Fibroblast of peridontal ligament (primary cell): ENCODE measurements at regions not wholly inside any gene's neighbourhood (a gene's known extent, or its start where the extent isn't known, plus 50 kb on each side); places are given as distances from the start of the nearest gene placed in this dataset.

Experiments used
- DNase-seq: peaks from one replicate; pipeline ENCODE4 v3.0.0-alpha.2; 2010; ENCODE audit errors: extremely low read depth

DNA sequence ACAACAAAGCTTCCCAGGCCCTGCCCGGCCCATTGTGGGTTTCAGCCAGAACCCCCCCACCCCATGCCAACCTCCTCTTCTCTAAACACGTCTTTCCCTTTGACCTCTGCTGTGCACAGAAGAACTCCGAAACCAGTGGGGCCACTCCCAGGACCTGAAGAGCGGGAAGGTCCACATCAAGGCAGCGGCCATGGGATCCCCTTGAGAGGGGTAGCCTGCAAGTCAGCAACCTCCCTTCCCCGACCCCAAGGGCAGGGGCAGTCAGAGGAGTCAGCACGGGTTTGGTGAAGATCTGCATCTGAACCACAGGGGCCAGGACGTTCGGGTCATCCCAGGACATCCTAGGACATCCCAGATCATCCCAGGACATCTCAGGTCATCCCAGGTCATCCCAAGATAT is 379.9 kb upstream of the IRX4 start:
- DNase-seq = no peak

DNA sequence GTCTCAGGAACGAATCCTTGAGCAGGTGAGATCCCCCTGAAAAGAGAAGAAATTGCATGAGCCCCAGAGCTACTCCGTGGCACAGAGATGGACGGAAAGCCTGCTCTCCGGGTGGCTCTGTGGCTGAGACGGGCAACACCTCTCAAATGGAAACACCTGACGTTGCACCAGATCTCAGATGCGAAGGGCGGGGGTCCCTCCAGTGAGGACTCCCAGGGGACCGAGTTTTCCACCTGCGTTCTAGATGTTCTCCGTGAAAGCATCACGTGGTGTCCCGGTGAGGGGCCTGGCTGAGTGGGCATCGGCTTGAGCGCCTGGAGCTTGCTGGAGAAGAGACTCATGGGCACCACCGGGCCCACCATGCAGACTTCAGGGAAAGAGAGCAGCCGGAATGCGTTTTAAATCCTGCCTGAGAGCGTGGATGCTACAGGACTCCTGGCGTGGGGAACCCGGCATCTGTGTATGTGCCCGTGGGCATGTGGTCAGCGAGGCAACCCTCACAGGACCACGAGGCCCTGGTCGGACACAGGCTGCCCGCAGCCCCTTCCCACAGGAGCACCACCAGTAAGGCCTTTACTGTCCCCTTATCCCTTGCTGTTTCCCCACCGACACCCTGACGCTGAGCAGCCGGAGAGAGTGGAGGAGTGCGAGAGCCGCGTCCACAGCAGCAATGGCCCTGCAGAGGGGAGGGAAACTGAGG is 378.4 kb upstream of the IRX4 start:
- DNase-seq = no peak

DNA sequence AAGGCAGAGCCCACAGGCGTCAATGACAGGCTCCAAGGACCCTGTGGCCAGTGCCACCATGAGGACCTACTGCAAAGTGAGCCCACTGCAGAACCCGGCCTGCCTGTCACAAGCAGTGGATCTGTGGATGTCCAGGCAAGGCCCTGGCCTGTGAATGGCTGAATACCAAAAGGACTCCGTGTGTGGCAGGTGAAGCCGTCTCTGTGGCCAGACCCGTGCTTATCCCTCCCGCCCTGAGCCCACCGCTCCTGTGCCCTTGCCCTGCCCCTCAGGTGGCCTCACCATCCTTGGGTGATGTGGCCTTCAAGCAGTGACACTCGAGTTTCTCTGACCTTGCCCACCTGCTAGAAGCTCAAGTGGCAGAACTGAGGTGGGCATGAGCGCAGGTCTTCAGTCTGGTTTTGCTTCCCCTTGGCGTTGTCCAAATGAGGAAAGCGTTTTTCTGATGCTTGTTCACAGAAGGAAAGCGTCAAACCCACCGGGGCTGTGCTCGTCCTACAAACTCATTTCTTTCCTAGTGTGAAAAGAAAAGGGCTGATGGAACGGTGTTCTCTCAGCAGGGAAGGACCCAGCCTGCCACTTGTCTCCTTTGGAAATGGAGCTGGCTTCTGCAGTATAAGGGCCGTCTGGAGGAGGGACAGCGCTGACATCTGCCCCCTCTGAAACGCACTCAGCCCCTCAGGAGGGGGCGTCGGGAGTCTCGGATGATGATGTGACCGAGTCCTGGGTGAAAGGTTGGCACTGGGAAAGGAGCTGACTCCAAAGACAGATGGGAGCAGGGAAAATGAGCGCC is 377.7 kb upstream of the IRX4 start:
- no peak for DNase-seq

DNA sequence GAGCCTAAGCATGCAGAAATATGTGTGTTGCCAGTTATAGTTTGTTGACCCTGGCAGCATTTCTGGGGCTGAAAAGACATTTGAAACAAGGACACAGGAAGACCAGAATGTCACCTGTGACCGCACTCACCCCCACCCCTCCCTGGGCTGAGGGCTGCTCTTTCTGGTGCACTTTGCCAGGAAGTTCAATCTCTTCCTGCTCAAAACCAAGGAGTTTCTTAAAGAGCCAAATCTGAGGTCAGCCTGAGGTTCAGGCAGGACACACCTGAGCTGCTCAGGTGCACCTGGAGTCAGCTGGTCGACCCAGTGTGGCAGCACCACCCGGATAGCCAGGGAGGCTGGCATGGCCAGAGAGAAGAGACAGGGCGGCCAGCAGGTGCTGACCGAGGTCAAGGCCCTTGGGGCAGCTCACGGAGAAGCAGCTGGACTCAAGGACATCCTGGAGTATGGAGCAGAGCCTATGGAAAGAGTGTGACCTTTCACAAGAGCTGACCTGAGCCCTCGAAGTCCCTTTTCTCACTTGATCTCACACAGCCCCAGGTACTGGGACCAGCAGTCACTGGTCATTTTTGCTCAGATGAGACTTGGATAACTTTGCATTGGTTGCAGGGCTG is 376.9 kb upstream of the IRX4 start:
- no peak for DNase-seq

DNA sequence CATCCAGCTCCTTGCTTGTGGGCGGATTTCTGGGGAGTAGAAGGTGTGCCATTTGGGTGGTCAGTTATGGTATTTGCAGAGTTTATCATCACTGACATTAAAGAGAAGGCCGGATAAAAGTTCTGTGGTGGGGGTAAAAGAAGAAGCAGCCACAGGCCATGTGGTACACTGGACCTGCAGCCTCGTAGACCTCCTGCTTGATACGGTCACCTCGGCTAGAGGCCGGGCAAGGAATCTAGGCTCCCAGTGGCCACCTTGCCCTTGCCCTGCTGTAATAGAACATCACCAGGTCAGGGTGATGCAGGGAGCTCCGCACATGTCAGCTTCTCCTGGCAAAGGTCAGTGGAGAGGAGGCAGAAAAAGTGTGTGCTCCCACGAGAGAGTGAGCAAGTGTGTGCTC is 376.1 kb upstream of the IRX4 start:
- no peak for DNase-seq

DNA sequence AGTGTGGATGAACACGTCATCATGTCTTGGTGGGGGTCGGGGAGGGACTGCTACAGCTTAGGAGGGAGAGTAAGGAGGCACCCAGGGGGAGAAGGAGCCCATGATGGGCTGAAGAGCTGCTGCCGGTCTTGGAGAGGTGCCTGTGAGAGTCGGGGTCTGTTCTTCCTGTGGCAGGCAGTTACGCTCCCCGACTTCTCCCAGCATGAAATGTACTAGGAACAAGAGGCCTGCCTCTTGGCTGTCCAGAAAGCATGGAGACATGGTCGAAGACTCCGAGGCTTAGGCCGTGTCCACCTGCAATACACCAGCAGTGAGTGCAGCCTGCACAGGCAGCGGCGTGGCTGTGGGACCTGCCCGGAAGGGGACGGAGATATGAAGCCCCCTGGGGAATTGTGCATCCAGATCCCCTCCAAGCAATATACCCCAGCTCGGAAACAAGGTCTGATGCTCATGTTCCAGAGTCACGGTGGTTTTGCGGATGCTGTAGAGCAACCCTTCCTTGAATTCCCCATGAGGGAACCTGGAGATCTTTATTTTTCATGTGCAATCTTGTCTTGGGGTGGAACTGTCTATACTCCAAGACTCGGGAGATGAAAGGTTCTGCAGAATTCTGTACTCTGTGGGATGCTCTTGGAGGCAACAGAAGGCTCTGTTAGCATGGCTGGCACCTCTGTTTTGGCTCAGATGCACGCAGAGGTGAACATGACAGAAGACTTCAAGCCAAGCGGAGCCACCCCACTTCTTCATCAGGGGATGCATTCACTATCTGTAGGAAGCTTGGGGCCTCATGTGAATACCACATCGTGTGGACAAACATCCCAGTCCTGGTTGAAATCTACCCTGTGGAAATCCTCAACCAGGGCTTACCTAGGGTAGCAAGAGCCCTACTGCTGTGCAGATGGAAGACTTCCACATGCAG is 374.9 kb upstream of the IRX4 start:
- no peak for DNase-seq

DNA sequence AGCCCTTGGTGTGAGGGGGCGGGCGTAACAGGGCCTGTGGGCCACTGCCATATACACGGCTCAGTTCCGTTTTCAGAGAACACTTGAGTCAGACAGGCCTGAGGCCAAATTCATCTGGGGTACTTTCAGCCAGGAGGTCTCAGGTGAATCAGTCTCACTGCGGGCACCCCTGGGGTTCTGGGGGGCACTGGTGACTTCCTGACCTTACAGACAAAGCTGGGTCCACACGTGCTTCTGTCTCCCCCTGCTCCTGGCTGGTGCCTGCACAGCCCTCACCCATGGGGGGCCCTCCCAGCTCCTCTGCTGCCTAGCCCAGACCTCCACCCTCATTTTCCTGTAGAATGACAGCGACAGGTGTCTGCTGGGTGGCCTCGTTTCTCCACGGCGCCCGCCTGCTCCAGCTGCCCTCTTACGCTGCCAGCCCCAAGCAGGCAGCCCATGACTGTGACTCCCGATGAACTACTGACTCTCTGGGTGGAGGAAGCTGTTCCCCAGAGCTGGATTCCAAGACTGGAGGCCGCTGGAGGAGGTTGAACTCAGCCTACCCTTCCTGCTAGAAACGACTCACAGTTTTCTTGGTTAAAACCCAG is 374.1 kb upstream of the IRX4 start:
- DNase-seq = no peak

DNA sequence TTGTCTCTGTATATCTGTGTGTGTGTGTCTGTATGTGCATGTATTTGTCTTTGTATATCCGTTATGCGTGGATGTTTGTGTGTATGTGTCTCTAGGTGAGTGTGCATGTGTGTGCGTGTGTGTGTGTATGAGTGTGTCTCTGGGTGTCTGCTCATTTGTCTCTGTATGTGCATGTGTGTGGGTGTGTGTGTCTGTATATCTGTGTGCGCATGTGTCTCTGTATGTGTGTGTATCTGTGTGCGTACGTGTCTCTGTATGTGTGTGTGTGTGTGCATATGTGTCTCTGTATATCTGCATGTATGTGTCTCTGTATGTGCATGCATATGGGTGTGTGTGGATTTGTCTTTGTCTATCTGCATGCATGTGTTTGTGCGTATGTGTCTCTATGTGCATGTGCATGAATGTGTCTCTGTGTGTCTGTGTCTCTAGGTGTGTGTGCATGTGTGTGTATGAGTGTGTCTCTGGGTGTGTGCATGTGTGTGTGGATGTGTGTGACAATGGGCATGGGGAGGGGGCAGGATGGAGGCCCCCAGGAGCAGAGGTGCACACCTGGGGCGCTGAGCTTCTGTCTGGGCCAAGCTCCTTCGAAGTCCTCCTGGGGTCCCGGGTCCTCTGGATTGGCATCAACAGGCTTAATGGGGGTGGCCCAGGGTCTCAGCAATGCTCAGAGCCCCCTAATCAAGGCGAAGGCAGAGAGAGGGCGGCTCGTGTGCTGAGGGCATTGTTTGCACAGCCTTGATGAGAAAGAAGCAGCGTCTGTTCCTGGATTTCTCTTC is 373.4 kb upstream of the IRX4 start:
- no peak for DNase-seq

DNA sequence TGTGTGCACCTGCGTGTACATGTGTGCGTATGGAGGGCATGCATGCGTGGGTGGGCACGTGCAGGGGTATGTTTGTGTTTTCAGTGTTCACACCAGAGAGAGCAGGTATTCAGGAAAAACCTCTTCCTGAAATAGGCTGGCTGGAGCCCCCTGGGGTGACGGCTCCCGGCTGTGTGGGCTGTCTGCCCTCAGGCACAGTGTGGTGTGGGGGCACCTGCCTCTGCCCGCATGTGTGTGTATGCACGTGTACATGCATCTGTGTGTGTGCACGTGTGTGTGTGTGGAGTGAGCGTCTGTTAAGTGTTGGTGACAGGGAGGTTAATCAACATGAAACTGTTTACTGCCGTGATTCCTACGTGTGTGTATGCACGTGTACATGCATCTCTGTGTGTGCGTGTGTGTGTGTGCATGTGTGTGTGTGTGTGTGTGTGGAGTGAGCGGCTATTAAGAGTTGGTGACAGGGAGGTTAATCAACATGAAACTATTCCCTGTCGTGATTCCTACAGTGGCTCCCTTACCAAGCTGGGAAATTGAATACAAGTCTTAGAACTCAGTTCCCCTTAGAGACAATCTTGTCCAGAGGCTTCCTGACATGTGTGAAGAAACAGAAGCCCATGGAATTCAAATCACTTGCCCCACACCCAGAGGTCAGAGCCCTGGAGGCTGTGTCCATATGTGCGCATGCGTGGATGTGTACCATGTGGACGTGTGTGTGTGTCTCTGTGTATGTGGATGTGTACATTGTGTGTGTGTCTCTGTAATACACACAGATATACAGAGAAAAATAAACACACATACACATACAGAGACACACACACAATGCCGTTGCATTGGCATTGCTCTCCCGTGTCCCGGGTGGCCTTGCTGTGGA is 372.4 kb upstream of the IRX4 start:
- DNase-seq = no peak

DNA sequence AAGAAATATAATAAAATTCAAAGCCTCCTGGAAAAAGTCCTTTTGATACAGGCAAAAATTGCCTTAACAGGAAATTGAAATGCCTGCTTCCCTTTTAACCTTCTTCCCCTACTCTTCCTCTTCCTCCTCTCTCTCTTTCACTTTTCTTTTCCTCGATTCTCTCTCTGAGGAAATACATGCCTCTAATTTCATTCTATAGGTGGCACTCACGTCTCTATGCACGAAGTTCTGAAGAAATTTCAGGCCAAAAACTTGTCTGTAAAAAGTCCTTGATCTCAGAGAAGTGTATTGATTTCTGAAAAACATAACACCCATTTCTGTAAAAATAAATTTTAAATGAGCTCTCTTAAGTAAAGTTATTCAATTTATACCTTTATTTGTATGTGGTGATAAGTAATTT is 371.7 kb upstream of the IRX4 start:
- no peak for DNase-seq

DNA sequence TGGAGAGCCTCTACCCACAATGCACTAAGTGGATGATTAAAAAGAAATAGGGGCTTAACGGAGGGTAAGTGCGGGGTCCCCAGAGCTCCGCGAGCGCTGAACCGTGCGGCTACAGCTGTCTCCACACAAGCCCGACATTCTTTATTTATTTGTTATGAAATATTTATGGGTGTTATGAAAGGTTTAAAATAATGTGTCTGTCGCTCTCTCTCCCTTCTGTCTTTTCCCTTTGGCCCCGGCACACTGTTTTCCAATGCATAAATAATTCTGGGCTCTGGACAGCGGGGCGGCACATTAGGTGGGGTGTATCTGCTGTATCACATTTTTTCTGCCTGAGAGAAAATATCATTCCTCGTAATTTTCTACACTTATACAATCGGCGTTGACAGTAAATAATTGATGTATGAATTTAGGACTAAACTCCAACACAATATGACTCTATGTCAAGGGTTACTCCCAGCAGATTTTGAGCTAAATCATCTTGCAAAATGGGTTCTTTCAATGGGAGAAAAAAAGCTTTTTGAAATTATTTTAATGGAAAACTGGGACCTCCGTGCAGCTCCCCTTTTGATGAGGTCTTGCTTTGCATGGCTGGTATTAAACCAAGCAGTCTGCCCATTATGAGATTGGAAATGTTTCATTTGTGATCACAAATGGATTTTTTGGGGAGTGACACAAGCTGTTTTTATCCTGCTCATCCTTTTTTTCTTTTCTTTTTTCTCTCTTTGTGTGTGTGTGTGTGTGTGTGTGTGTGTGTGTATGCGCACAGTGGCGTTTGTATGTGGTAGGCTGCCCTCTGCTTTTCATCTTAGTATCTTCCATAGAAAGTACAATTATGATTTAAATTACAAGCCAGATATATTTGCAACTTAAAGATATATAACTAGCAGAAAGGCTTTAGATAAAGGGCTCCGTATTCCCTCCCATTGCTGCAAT is 370.6 kb upstream of the IRX4 start:
- no peak for DNase-seq

DNA sequence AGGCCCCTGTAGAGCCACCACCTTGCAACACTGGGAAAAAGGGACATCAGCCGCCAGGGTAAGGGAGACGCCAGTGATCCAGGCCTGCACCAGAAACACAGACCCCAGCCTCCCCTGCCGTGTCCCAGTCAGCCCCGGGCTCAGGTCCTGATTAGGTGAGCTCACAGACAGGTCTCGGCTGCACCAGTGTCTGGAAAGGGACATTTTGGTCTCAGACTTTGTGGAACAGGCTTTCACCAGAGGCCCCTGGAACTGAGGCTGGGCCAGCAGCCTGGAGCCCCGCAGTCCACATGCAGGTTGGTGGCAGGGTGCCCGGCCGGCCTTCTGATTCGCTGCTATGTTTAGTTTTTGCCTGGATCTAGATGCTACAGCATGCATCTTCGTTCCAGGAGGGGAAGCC is 369.0 kb upstream of the IRX4 start:
- DNase-seq = no peak

DNA sequence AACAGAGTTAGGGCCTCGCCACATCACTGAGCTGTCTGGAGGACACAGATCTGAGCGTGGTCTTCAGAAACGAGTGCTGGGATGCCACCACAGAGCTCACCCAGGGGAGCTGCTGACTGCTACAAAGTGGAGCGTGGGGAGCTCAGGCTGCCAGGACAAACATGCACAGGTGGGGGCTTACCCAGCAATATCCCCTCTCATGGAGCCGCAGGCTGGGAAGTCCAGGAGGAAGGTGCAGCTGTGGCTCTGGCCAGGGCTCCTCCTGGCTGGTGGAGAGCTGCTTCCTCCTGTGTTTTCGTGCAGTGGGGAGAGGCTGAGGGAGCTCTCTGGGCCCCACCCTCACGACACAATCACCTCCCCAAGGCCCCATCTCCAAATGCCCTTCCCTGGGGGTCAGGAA is 368.6 kb upstream of the IRX4 start:
- DNase-seq = no peak

DNA sequence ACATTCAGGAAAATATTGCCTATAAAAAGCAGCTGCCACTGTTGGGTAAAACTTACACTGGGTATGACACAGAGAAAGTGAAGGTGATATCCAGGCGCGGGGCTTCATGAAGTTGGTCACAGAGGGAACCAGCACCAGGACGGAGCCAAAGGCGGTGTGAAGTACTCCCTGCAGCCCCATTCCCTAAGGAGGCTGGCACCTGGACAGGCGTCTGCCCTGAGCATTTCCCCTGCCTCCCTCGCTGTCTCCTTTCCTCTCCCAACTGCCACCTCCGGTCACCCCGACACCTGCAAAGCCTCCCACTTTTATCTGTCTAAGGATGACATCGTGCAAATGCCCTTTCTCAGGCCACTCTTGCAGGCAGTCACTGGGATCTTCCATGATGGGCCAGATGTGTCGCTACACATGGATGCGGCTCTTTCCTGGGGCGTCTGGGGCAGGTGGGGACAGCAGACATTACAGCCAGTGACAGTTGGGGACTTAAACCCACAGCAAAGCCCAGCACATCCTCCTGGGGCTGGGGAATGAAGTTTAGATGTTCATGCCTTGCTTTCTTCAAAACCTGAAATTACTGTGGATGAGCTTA is 367.7 kb upstream of the IRX4 start:
- DNase-seq = no peak

DNA sequence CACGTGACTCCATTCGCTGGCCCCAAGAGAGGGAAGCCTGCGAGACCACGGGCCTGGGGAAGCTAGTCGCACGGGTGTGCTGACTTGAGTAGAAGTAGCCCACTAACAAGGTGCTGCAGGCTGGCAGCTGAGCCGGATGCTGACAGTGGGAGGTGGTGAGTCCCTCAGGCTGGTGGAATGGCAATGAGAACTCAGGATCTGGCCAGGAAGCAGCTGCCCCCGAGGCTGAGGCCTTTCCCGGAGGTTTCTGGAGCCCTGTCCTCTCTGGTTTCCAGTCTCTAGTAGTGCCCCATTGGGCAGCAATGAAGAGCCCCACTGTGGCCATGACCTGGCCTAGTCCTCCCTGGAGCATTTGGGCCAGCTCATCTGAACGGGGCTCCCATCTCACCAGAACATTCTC is 366.7 kb upstream of the IRX4 start:
- no peak for DNase-seq

DNA sequence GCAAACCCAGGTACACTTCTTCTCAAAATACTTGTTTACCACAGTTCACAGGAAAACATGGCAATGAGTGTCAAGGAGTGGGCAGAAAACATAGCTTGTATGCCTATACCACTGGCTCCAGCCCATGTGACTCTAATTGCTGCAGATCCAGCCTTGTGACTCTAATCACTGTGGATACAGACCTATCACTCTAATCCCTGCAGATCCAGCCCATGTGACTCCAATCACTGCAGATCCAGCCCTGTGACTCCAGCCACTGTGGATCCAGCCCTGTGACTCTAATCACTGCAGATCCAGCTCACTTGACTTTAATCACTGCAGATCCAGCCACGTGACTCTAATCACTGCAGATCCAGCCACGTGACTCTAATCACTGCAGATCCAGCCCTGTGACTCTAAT is 366.3 kb upstream of the IRX4 start:
- DNase-seq = no peak

DNA sequence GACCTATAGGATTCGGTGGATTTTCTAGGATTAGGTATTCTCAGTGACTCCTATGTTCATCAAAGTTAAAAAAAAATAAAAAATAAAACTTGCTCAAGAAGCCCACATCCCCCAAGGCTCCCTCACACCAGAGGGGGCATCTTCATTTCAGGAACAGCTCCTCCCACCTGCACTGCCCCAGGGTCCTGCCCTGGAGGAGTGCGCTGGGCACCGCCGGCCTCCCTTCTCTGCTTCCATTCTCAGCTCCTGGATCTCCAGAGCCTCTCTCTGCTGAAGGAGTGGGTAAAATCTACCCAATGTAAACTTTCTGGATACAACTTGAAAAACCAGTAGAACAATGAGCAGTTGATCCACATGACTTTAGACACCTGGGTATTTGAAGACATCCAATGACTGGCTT is 359.8 kb upstream of the IRX4 start:
- DNase-seq = no peak

DNA sequence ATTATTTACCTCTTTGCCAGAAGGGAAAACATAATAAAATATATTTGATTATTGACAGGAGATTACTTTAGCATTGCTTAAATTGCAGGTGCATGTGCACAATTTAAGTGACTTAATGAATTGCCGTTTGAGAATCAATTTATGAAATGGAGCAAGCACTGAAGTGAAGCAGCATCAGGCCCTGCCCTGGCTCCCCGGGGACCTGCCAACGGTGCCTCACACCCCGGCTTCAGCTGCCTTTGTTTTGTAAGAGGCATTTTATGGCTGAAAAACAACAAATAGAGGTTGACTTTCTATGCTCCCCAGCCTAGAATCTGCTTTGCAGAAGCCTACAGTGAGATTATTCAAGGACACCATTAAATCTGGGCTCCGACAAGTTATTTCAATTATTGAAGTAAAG is 359.1 kb upstream of the IRX4 start:
- no peak for DNase-seq
